ENCODE measurements at regions not wholly inside any gene's neighbourhood (a gene's known extent, or its start where the extent isn't known, plus 50 kb on each side); places are given as distances from the start of the nearest gene placed in this dataset.
"Not testable (repeated sequence)": the region's sequence is repeated elsewhere in the genome, so short reads cannot be mapped to it uniquely, and the experiment has no call there.

DNA sequence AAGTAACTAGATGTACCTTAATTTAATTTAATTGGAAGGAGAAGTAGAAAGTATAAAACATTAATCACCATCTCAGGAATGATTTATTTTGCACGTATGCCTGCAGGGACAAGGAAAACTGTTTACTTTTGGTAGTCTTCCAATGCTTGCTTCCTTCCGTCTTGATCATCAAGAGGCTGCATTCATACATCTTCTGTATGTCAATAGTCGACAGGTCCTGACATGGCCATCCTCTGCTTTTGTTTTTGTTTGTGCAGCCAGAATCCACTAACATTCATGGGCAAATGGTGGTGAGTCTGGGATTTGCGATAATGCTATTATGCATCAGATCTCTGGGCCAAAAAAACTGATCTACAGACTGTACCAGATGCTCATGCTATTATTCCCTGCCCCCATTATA lies 56.6 kb upstream of the ZPLD1 start:
- POLR2A ChIA-PET, result no interaction called here
- Histone ChIP-seq H4K20me1 (ENCODE audit: insufficient read depth) (no peaks in the 10 kb centered on the region), H3K9me3 (no peaks in the 10 kb centered on the region), H3K4me2 (no peak overlapping the region), H3K4me1 (ENCODE audit: control insufficient read depth in 1 of 2, insufficient read depth in 2 of 2, low read depth in 1 of 2, low read length in 1 of 2) (no peaks in the 10 kb centered on the region), H3K79me2 (ENCODE audit: insufficient read depth) (no peaks in the 10 kb centered on the region), H2AFZ (ENCODE audit: low read depth) (no peak overlapping the region), H3K9ac (no peak overlapping the region), H3K36me3 (replicated peaks in 1 of 2; ENCODE audit: control insufficient read depth in 1 of 2, insufficient read depth in 2 of 2, low read length in 1 of 2) (no peaks in the 10 kb centered on the region), H3K4me3 (ENCODE audit: low read depth in 2 of 2, low read length in 1 of 2) (no peak overlapping the region), H3K27ac (ENCODE audit: low read depth in 2 of 2, low read length in 1 of 2) (no peak overlapping the region), H3K27me3 (ENCODE audit: insufficient read depth) (no peaks in the 10 kb centered on the region), H3K9me2 (no peaks in the 10 kb centered on the region), H3F3A (replicated peaks; ENCODE audit: insufficient read depth) (no peaks in the 10 kb centered on the region)
- 75% methylated on average over 4 of the region's 4 CpGs for WGBS (ENCODE audit: low lambda C conversion rate)
- DNase-seq, result no peak
- TF ChIP-seq EZH2phosphoT487 (IDR thresholded peaks at IDR 0.05; ENCODE audit: borderline replicate concordance, low read depth), result no peak
- no peak for TF ChIP-seq FOXJ3 (CRISPR knock-in tag; IDR thresholded peaks at IDR 0.05)
- no peak for TF ChIP-seq EP300 (IDR thresholded peaks at IDR 0.05; ENCODE audit: borderline replicate concordance in 1 of 2, low read depth in 1 of 2, low read length in 1 of 2)
- TF ChIP-seq MXI1 (IDR thresholded peaks at IDR 0.05; ENCODE audit: low read depth, low read length), result no peak
- no peak for TF ChIP-seq SMC3 (IDR thresholded peaks at IDR 0.05; ENCODE audit: low read depth, low read length)
- TF ChIP-seq NRF1 (IDR thresholded peaks at IDR 0.05; ENCODE audit: low read depth, low read length), result no peak
- TF ChIP-seq TCF12 (IDR thresholded peaks at IDR 0.05), result no peak
- no peak for TF ChIP-seq YY1 (IDR thresholded peaks at IDR 0.05; ENCODE audit: low read depth)
- no peak for TF ChIP-seq GATA2 (CRISPR knock-in tag; IDR thresholded peaks at IDR 0.05)
- TF ChIP-seq, protein P1, sequence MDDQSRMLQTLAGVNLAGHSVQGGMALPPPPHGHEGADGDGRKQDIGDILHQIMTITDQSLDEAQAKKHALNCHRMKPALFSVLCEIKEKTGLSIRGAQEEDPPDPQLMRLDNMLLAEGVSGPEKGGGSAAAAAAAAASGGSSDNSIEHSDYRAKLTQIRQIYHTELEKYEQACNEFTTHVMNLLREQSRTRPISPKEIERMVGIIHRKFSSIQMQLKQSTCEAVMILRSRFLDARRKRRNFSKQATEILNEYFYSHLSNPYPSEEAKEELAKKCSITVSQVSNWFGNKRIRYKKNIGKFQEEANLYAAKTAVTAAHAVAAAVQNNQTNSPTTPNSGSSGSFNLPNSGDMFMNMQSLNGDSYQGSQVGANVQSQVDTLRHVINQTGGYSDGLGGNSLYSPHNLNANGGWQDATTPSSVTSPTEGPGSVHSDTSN (IDR thresholded peaks at IDR 0.05), result no peak
- no peak for TF ChIP-seq TEAD4 (IDR thresholded peaks at IDR 0.05; ENCODE audit: borderline replicate concordance, insufficient read depth)
- CTCF ChIA-PET, result no interaction called here

- H3K4me1 ChIP-seq (ENCODE audit: control insufficient read depth in 1 of 2, insufficient read depth in 2 of 2, low read depth in 1 of 2, low read length in 1 of 2); H3K4me3 ChIP-seq (ENCODE audit: low read depth in 2 of 2, low read length in 1 of 2); H3K4me2 ChIP-seq; H4K20me1 ChIP-seq (ENCODE audit: insufficient read depth); H3K9me2 ChIP-seq; H3K9me3 ChIP-seq; H3K9ac ChIP-seq; DNase-seq; H3K36me3 ChIP-seq (replicated peaks in 1 of 2; ENCODE audit: control insufficient read depth in 1 of 2, insufficient read depth in 2 of 2, low read length in 1 of 2); H3F3A ChIP-seq (replicated peaks; ENCODE audit: insufficient read depth); H3K27ac ChIP-seq (ENCODE audit: low read depth in 2 of 2, low read length in 1 of 2); H3K27me3 ChIP-seq (ENCODE audit: insufficient read depth); POLR2A ChIA-PET; H2AFZ ChIP-seq (ENCODE audit: low read depth); H3K79me2 ChIP-seq (ENCODE audit: insufficient read depth): not testable (repeated sequence)
- WGBS (ENCODE audit: low lambda C conversion rate), result 80% methylated on average over 6 of the region's 6 CpGs
- CTCF ChIA-PET, result interaction anchor here (1.7 kb wide), 1 partner anchor 11 kb away, joined by 7 read pairs; no protein-coding TSS in a partner anchor
Observed at GRCh38 chr3:102382201-102382600, 52.6 kb upstream of the ZPLD1 start.

Small RNAs in the stretch of these regions (small RNA-seq; reads per million reads assigned to genes)
- gene AC106712.1, result 0 reads per million in 7 experiments
- gene RF00019, result 0 reads per million in 7 experiments
